ENCODE measurements at regions not wholly inside any gene's neighbourhood (a gene's known extent, or its start where the extent isn't known, plus 50 kb on each side); places are given as distances from the start of the nearest gene placed in this dataset.

- no peak overlapping the region for H3K4me3 ChIP-seq (ENCODE audit: low read depth, low read length)
- no peaks in the 10 kb centered on the region for H3K36me3 ChIP-seq (ENCODE audit: control insufficient read depth, insufficient read depth, low read length)
- no peaks in the 10 kb centered on the region for H3K27me3 ChIP-seq (ENCODE audit: control insufficient read depth, insufficient read depth, low read length)
- no peak overlapping the region for H3K9ac ChIP-seq (ENCODE audit: low read depth, low read length)
- no peaks in the 10 kb centered on the region for H3K4me1 ChIP-seq (ENCODE audit: control insufficient read depth, insufficient read depth, low read length)
- H3K27ac ChIP-seq (ENCODE audit: low read depth, low read length) = no peak overlapping the region
- no peaks in the 10 kb centered on the region for H3K9me3 ChIP-seq (ENCODE audit: control insufficient read depth, insufficient read depth, low read length)
Measured at GRCh38 chr15:31245756-31246155, 80.9 kb upstream of the KLF13 start.

GRCh38 chr15:31247404-31247803, 79.2 kb upstream of the KLF13 start:
- Histone ChIP-seq H3K27ac (ENCODE audit: low read depth, low read length) (no peak overlapping the region), H3K9me3 (ENCODE audit: control insufficient read depth, insufficient read depth, low read length) (no peaks in the 10 kb centered on the region), H3K27me3 (ENCODE audit: control insufficient read depth, insufficient read depth, low read length) (no peaks in the 10 kb centered on the region), H3K9ac (ENCODE audit: low read depth, low read length) (no peak overlapping the region), H3K36me3 (ENCODE audit: control insufficient read depth, insufficient read depth, low read length) (no peaks in the 10 kb centered on the region), H3K4me1 (ENCODE audit: control insufficient read depth, insufficient read depth, low read length) (no peaks in the 10 kb centered on the region), H3K4me3 (ENCODE audit: low read depth, low read length) (no peak overlapping the region)

DNA sequence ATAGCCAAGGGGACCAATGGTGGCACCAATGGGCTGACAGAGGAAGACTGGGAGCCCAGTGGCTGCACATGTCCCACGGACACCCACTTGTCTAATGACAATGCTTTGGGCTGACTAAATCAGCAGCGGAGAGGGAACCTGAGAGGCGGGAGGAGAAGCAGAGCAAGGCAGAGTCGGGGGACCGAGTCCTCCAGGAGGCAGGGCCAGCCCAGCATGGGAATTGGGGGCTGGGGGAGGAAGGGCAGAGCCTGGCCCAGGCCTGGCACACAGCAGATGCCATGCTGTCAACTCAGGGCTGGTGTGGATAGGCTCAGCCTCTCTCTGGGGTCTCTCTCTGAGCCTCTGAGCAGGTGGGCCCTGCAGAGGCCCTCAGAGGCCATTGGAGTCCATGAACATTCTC, 78.4 kb upstream of the KLF13 start:
- H3K4me3 ChIP-seq (ENCODE audit: low read depth, low read length) = no peak overlapping the region
- H3K27me3 ChIP-seq (ENCODE audit: control insufficient read depth, insufficient read depth, low read length) = no peaks in the 10 kb centered on the region
- H3K27ac ChIP-seq (ENCODE audit: low read depth, low read length) = no peak overlapping the region
- H3K36me3 ChIP-seq (ENCODE audit: control insufficient read depth, insufficient read depth, low read length) = no peaks in the 10 kb centered on the region
- no peaks in the 10 kb centered on the region for H3K4me1 ChIP-seq (ENCODE audit: control insufficient read depth, insufficient read depth, low read length)
- H3K9me3 ChIP-seq (ENCODE audit: control insufficient read depth, insufficient read depth, low read length) = no peaks in the 10 kb centered on the region
- no peak overlapping the region for H3K9ac ChIP-seq (ENCODE audit: low read depth, low read length)

DNA sequence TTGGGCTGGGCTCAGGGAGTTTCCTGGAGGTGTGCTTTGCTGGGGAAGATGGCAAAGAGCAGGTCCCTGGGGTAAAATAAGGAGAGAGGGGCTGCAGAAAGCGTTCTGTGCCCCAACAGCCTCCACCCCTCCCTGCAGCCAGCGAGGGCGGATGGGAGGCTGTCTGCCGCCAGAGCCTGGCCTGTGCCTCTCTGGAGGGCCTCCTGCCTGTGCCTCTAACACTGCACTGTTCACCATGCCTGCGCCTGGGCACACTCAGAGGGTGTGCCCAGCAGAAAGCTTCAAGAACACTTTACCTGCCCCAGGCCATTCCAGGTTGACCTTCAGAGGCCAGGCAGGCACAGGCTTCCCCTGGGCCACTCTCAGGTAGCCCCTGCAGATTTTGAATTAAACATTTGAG, 77.7 kb upstream of the KLF13 start:
- H3K27me3 ChIP-seq (ENCODE audit: control insufficient read depth, insufficient read depth, low read length) = no peaks in the 10 kb centered on the region
- H3K27ac ChIP-seq (ENCODE audit: low read depth, low read length) = no peak overlapping the region
- H3K9me3 ChIP-seq (ENCODE audit: control insufficient read depth, insufficient read depth, low read length) = no peaks in the 10 kb centered on the region
- no peak overlapping the region for H3K9ac ChIP-seq (ENCODE audit: low read depth, low read length)
- H3K4me3 ChIP-seq (ENCODE audit: low read depth, low read length) = no peak overlapping the region
- H3K4me1 ChIP-seq (ENCODE audit: control insufficient read depth, insufficient read depth, low read length) = no peaks in the 10 kb centered on the region
- no peaks in the 10 kb centered on the region for H3K36me3 ChIP-seq (ENCODE audit: control insufficient read depth, insufficient read depth, low read length)

GRCh38 chr15:31250033-31250432, 76.6 kb upstream of the KLF13 start:
- no peaks in the 10 kb centered on the region for H3K9me3 ChIP-seq (ENCODE audit: control insufficient read depth, insufficient read depth, low read length)
- no peak overlapping the region for H3K9ac ChIP-seq (ENCODE audit: low read depth, low read length)
- H3K4me3 ChIP-seq (ENCODE audit: low read depth, low read length) = no peak overlapping the region
- H3K36me3 ChIP-seq (ENCODE audit: control insufficient read depth, insufficient read depth, low read length) = no peaks in the 10 kb centered on the region
- no peak overlapping the region for H3K27ac ChIP-seq (ENCODE audit: low read depth, low read length)
- H3K4me1 ChIP-seq (ENCODE audit: control insufficient read depth, insufficient read depth, low read length) = no peaks in the 10 kb centered on the region
- H3K27me3 ChIP-seq (ENCODE audit: control insufficient read depth, insufficient read depth, low read length) = no peaks in the 10 kb centered on the region

- no peak overlapping the region for H3K27ac ChIP-seq (ENCODE audit: low read depth, low read length)
- no peaks in the 10 kb centered on the region for H3K27me3 ChIP-seq (ENCODE audit: control insufficient read depth, insufficient read depth, low read length)
- H3K9ac ChIP-seq (ENCODE audit: low read depth, low read length) = no peak overlapping the region
Measured at GRCh38 chr15:31251165-31251564, 75.5 kb upstream of the KLF13 start.

GRCh38 chr15:31252171-31252785, 74.4 kb upstream of the KLF13 start:
- no peaks in the 10 kb centered on the region for H3K4me1 ChIP-seq (ENCODE audit: control insufficient read depth, insufficient read depth, low read length)
- H3K9ac ChIP-seq (ENCODE audit: low read depth, low read length) = no peak overlapping the region
- H3K27me3 ChIP-seq (ENCODE audit: control insufficient read depth, insufficient read depth, low read length) = no peaks in the 10 kb centered on the region
- no peak overlapping the region for H3K4me3 ChIP-seq (ENCODE audit: low read depth, low read length)
- no peaks in the 10 kb centered on the region for H3K9me3 ChIP-seq (ENCODE audit: control insufficient read depth, insufficient read depth, low read length)
- no peaks in the 10 kb centered on the region for H3K36me3 ChIP-seq (ENCODE audit: control insufficient read depth, insufficient read depth, low read length)
- no peak overlapping the region for H3K27ac ChIP-seq (ENCODE audit: low read depth, low read length)

More at GRCh38 chr15:31251165-31251564, 75.5 kb upstream of the KLF13 start:
- Histone ChIP-seq H3K9me3 (ENCODE audit: control insufficient read depth, insufficient read depth, low read length) (no peaks in the 10 kb centered on the region), H3K36me3 (ENCODE audit: control insufficient read depth, insufficient read depth, low read length) (no peaks in the 10 kb centered on the region), H3K4me1 (ENCODE audit: control insufficient read depth, insufficient read depth, low read length) (no peaks in the 10 kb centered on the region), H3K4me3 (ENCODE audit: low read depth, low read length) (no peak overlapping the region)

GRCh38 chr15:31254431-31255175, 72.0 kb upstream of the KLF13 start:
- Histone ChIP-seq H3K9ac (ENCODE audit: low read depth, low read length) (no peak overlapping the region), H3K4me1 (ENCODE audit: control insufficient read depth, insufficient read depth, low read length) (no peaks in the 10 kb centered on the region), H3K4me3 (ENCODE audit: low read depth, low read length) (no peak overlapping the region), H3K27me3 (ENCODE audit: control insufficient read depth, insufficient read depth, low read length) (no peaks in the 10 kb centered on the region), H3K27ac (ENCODE audit: low read depth, low read length) (no peak overlapping the region), H3K36me3 (ENCODE audit: control insufficient read depth, insufficient read depth, low read length) (no peaks in the 10 kb centered on the region), H3K9me3 (ENCODE audit: control insufficient read depth, insufficient read depth, low read length) (no peaks in the 10 kb centered on the region)

GRCh38 chr15:31255176-31255510, 71.5 kb upstream of the KLF13 start:
- no peak overlapping the region for H3K4me3 ChIP-seq (ENCODE audit: low read depth, low read length)
- no peak overlapping the region for H3K27ac ChIP-seq (ENCODE audit: low read depth, low read length)
- no peaks in the 10 kb centered on the region for H3K36me3 ChIP-seq (ENCODE audit: control insufficient read depth, insufficient read depth, low read length)
- no peaks in the 10 kb centered on the region for H3K4me1 ChIP-seq (ENCODE audit: control insufficient read depth, insufficient read depth, low read length)
- no peak overlapping the region for H3K9ac ChIP-seq (ENCODE audit: low read depth, low read length)
- H3K27me3 ChIP-seq (ENCODE audit: control insufficient read depth, insufficient read depth, low read length) = no peaks in the 10 kb centered on the region
- no peaks in the 10 kb centered on the region for H3K9me3 ChIP-seq (ENCODE audit: control insufficient read depth, insufficient read depth, low read length)

DNA sequence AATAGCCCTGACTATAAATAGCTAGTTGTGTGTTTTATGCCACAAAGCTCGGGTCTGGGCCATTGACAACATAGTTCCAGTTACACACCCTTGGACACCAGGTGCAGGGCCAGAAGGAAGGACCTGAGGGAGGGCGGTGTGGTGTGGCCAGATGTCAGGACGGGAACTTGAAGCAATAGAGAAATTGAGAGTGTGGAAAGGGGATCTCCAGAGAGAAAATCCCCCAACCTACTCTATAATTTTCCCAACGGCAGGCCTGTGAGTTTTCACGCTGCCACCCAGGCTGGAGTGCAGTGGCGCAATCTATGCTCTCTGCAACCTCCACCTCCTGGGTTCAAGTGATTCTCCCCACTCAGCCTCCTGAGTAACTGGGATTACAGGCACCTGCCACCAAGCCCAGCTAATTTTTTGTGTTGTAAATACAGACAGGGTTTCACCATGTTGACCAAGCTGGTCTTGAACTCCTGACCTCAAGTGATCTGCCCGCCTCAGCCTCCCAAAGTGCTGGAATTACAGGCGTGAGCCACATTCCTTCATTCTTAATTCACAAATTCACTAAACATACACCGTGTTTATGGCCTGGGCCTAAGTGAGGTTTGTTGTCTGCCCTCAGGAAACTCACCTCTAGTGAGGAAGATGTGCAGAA, 70.8 kb upstream of the KLF13 start:
- H3K4me3 ChIP-seq (ENCODE audit: low read depth, low read length) = no peak overlapping the region
- H3K27ac ChIP-seq (ENCODE audit: low read depth, low read length) = no peak overlapping the region
- no peak overlapping the region for H3K9ac ChIP-seq (ENCODE audit: low read depth, low read length)
- H3K9me3 ChIP-seq (ENCODE audit: control insufficient read depth, insufficient read depth, low read length) = no peaks in the 10 kb centered on the region
- no peaks in the 10 kb centered on the region for H3K36me3 ChIP-seq (ENCODE audit: control insufficient read depth, insufficient read depth, low read length)
- no peaks in the 10 kb centered on the region for H3K4me1 ChIP-seq (ENCODE audit: control insufficient read depth, insufficient read depth, low read length)
- H3K27me3 ChIP-seq (ENCODE audit: control insufficient read depth, insufficient read depth, low read length) = no peaks in the 10 kb centered on the region

Data from HUES48 (cell line).